A673 (cell line): ENCODE measurements at regions not wholly inside any gene's neighbourhood (a gene's known extent, or its start where the extent isn't known, plus 50 kb on each side); places are given as distances from the start of the nearest gene placed in this dataset.

Source experiments
- BruUV-seq: library from RNA; stranded (reverse); fragments of 400-500 nt; replicated peaks from 2 replicates; lab custom pipeline; 2021; lab: Mats Ljungman, UMichigan
- CTCF ChIA-PET: fragments of 300-600 bp; sonication (Branson Sonifier 250); formaldehyde crosslinking; loops from one replicate; lab custom pipeline; 2022; ENCODE audit warnings: antibody characterized with exemption; lab: Charles Lee
- POLR2A ChIA-PET: fragments of 300-600 bp; sonication (Branson Sonifier 250); formaldehyde crosslinking; loops from one replicate; lab custom pipeline; 2022; ENCODE audit warnings: antibody characterized with exemption; ENCODE audit not compliant: low non-redundant PET; lab: Charles Lee
- DNase-seq: peaks from one replicate; pipeline ENCODE4 v3.0.0-alpha.2; 2015; ENCODE audit warnings: low spot score
- H3K27ac ChIP-seq: fragments of 200-600 bp; sonication (generic); 2 replicates; pipeline ENCODE4 v1.5.1; 2016; ENCODE audit warnings: mixed run types, low read depth, mild to moderate bottlenecking, mixed read lengths, antibody characterized with exemption, low read length; ENCODE audit not compliant: poor library complexity, severe bottlenecking
- H3K27me3 ChIP-seq: fragments of 200-600 bp; sonication (generic); replicated peaks from 2 replicates; pipeline ENCODE4 v1.6.1; 2017; ENCODE audit warnings: mixed run types, low read depth, mild to moderate bottlenecking, mixed read lengths, antibody characterized with exemption, low read length; ENCODE audit not compliant: insufficient read depth, poor library complexity
- H3K36me3 ChIP-seq: fragments of 200-600 bp; sonication (generic); 2 replicates; pipeline ENCODE4 v1.6.1; 2016; ENCODE audit warnings: mixed run types, mild to moderate bottlenecking, mixed read lengths, antibody characterized with exemption, low read length; ENCODE audit not compliant: insufficient read depth, poor library complexity, severe bottlenecking
- H3K4me1 ChIP-seq: fragments of 200-600 bp; sonication (generic); 2 replicates; pipeline ENCODE4 v1.6.1; 2017; ENCODE audit warnings: mixed run types, mild to moderate bottlenecking, mixed read lengths, antibody characterized with exemption, low read length; ENCODE audit not compliant: insufficient read depth, poor library complexity, severe bottlenecking
- H3K4me3 ChIP-seq: fragments of 200-600 bp; sonication (generic); 2 replicates; pipeline ENCODE4 v1.5.1; 2016; ENCODE audit warnings: low read depth, mixed run types, mild to moderate bottlenecking, mixed read lengths, low read length; ENCODE audit not compliant: poor library complexity, severe bottlenecking
- H3K9me3 ChIP-seq: fragments of 200-600 bp; sonication (generic); 2 replicates; pipeline ENCODE4 v1.6.1; 2016; ENCODE audit warnings: mixed run types, low read depth, mild to moderate bottlenecking, mixed read lengths, antibody characterized with exemption, low read length; ENCODE audit not compliant: poor library complexity, severe bottlenecking
- CTCF ChIP-seq: fragments of 300-800, 200-600 bp; sonication (generic); conservative IDR thresholded peaks from 2 replicates; pipeline ENCODE4 v1.5.1; 2017; ENCODE audit warnings: low read depth, mild to moderate bottlenecking, antibody characterized with exemption, low read length, moderate library complexity, mixed read lengths
- EZH2 ChIP-seq: fragments of 200-600 bp; sonication (generic); IDR thresholded peaks from 2 replicates; pipeline ENCODE4 v1.6.1; 2017; ENCODE audit warnings: borderline replicate concordance, low read depth, mild to moderate bottlenecking, mixed read lengths, antibody characterized with exemption, low read length; ENCODE audit not compliant: poor library complexity, severe bottlenecking
- intact Hi-C: fragments of 100-400 bp; cut with micrococcal nuclease; formaldehyde crosslinking; loops from one replicate; pipeline ENCODE4 v1.10.0; 2022; ENCODE audit not compliant: unreplicated experiment

- CTCF ChIA-PET, result no interaction called here
- intact Hi-C loops, result no loop called here
- no peak overlapping the region for H3K4me3 ChIP-seq
- no peaks in the 10 kb centered on the region for H3K9me3 ChIP-seq
- POLR2A ChIA-PET, result interaction anchor here (0.6 kb wide), 1 partner anchor 1526 kb away, joined by 6 read pairs; no protein-coding TSS in a partner anchor
- no peaks in the 10 kb centered on the region for H3K36me3 ChIP-seq
- TF ChIP-seq EZH2, result no peak
- no peak for TF ChIP-seq CTCF
- DNase-seq, result peak; percentile 40
- peak overlapping the region; percentile 7 for H3K27ac ChIP-seq
- H3K4me1 ChIP-seq, result peaks cover 20% of the 10 kb centered on the region
- no TSS peak for BruUV-seq
- no peaks in the 10 kb centered on the region for H3K27me3 ChIP-seq
These were observed 420.8 kb upstream of the GRAMD2B start for GRCh38 chr5:126002222-126002897.

DNA sequence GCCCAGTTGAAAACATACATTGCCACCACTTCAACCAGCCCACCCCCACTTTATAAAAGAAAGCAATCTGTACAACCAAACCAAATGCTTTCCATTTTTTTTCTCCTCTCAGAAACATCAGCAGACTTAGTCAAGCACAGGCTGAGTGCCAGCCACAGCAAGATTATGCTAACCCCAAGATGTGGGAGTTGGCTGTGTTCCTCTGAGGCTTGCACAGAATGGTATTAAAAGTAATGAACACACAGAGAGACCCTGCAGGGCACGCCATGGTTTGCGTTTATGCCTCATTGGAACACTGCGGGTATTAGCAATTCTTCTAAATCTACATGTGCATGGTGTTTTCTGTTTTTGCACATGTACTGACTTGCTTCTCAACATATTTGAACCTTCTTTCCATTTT lies 419.9 kb upstream of the GRAMD2B start:
- Histone ChIP-seq H3K27ac (no peak overlapping the region), H3K9me3 (no peaks in the 10 kb centered on the region), H3K36me3 (no peaks in the 10 kb centered on the region), H3K27me3 (no peaks in the 10 kb centered on the region), H3K4me1 (peaks cover 20% of the 10 kb centered on the region), H3K4me3 (no peak overlapping the region)
- TF ChIP-seq CTCF (no peak), EZH2 (no peak)
- ChIA-PET POLR2A (no interaction called here), CTCF (no interaction called here)
- BruUV-seq, result no TSS peak
- DNase-seq, result peak; percentile 59
- intact Hi-C loops, result no loop called here

DNA sequence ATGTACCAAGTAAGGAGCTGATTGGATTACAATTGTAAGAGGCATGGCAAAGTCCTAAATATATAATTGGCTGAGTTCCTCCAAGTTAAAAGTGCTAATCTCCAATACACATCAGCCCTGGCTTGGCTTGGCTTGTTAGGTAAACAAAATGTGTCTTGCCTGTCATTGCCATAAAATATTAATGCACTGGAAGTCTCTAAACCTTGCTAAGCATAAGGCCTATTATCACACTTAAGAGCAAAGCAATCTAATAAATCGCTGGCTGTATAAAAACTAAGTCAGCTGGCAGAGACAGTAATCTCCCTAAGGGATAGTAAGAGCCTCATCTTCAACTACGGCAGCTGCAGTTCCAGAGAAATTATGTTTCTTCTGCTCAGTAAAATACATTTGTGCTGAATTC lies 418.6 kb upstream of the GRAMD2B start:
- no TSS peak for BruUV-seq
- H3K4me1 ChIP-seq, result peaks cover 20% of the 10 kb centered on the region
- intact Hi-C loops, result no loop called here

More for the DNA sequence above, 418.6 kb upstream of the GRAMD2B start:
- no peaks in the 10 kb centered on the region for H3K36me3 ChIP-seq
- TF ChIP-seq EZH2 (no peak), CTCF (no peak)
- DNase-seq, result peak; percentile 10
- H3K4me3 ChIP-seq, result no peak overlapping the region
- H3K9me3 ChIP-seq, result no peaks in the 10 kb centered on the region
- CTCF ChIA-PET, result no interaction called here
- no peaks in the 10 kb centered on the region for H3K27me3 ChIP-seq
- POLR2A ChIA-PET, result interaction anchor here (0.5 kb wide), 1 partner anchor 259 kb away, joined by 4 read pairs; no protein-coding TSS in a partner anchor
- no peak overlapping the region for H3K27ac ChIP-seq
